PC-3 (cell line): ENCODE measurements at regions not wholly inside any gene's neighbourhood (a gene's known extent, or its start where the extent isn't known, plus 50 kb on each side); places are given as distances from the start of the nearest gene placed in this dataset.
A peak's percentile ranks its signal among the peaks of the same experiment; 100 is the strongest.

Experiments used
- ATAC-seq: fragments of 200-7000 bp; cut with Tn5 transposase; 2 replicates; pipeline ENCODE4 v1.9.1; 2020; ENCODE audit warnings: mild to moderate bottlenecking, moderate library complexity
- BruUV-seq: library from RNA; stranded (reverse); fragments of 400-500 nt; replicated peaks from 2 replicates; lab custom pipeline; 2021; lab: Mats Ljungman, UMichigan
- CTCF ChIA-PET: fragments of 300-600 bp; sonication (Branson Sonifier 250); formaldehyde crosslinking; loops from one replicate; lab custom pipeline; 2022; ENCODE audit warnings: antibody characterized with exemption; lab: Charles Lee
- POLR2A ChIA-PET: fragments of 300-600 bp; sonication (Branson Sonifier 250); formaldehyde crosslinking; loops from one replicate; lab custom pipeline; 2022; ENCODE audit warnings: antibody characterized with exemption; ENCODE audit not compliant: unreplicated experiment; lab: Charles Lee
- DNase-seq: peaks from one replicate; pipeline ENCODE4 v3.0.0-alpha.2; 2015
- H2AFZ ChIP-seq: fragments of 300-600 bp; sonication (generic); 2 replicates; pipeline ENCODE4 v1.6.0; 2016; ENCODE audit warnings: antibody characterized with exemption, low read length
- H3F3A ChIP-seq: fragments of 300-600 bp; sonication (generic); one replicate; pipeline ENCODE4 v1.6.0; 2017; ENCODE audit warnings: antibody characterized with exemption, low read length, control low read depth, mild to moderate bottlenecking; ENCODE audit not compliant: unreplicated experiment
- H3K27ac ChIP-seq: fragments of 300-600 bp; sonication (generic); 2 replicates; pipeline ENCODE4 v1.5.1; 2016; ENCODE audit warnings: mild to moderate bottlenecking, low read length
- H3K27me3 ChIP-seq: fragments of 300-600 bp; sonication (generic); 2 replicates; pipeline ENCODE4 v1.6.1; 2016; ENCODE audit warnings: low read length, mixed read lengths
- H3K36me3 ChIP-seq: fragments of 300-600 bp; sonication (generic); 2 replicates; pipeline ENCODE4 v1.6.1; 2016; ENCODE audit warnings: low read depth, mixed run types, low read length, mixed read lengths
- H3K4me1 ChIP-seq: fragments of 300-600 bp; sonication (generic); 2 replicates; pipeline ENCODE4 v1.5.1; 2016; ENCODE audit warnings: low read length; ENCODE audit not compliant: insufficient read depth
- H3K4me2 ChIP-seq: fragments of 300-600 bp; sonication (generic); 2 replicates; pipeline ENCODE4 v1.6.0; 2016; ENCODE audit warnings: low read length
- H3K4me3 ChIP-seq: fragments of 300-600 bp; sonication (generic); 2 replicates; pipeline ENCODE4 v1.5.1; 2016; ENCODE audit warnings: mild to moderate bottlenecking, low read length, mixed read lengths
- H3K79me2 ChIP-seq: fragments of 300-600 bp; sonication (generic); 2 replicates; pipeline ENCODE4 v1.6.1; 2017; ENCODE audit warnings: low read length, mixed read lengths
- H3K9ac ChIP-seq: fragments of 300-600 bp; sonication (generic); 2 replicates; pipeline ENCODE4 v1.6.0; 2016; ENCODE audit warnings: mild to moderate bottlenecking, low read length
- H3K9me2 ChIP-seq: fragments of 300-600 bp; sonication (generic); replicated peaks from 2 replicates; pipeline ENCODE4 v1.6.1; 2016; ENCODE audit warnings: mixed run types, low read length, mixed read lengths
- H3K9me3 ChIP-seq: fragments of 300-600 bp; sonication (generic); 2 replicates; pipeline ENCODE4 v1.6.1; 2016; ENCODE audit warnings: low read length, mixed read lengths
- H4K20me1 ChIP-seq: fragments of 300-600 bp; sonication (generic); 2 replicates; pipeline ENCODE4 v1.6.1; 2016; ENCODE audit warnings: low read length, mixed read lengths
- EZH2 ChIP-seq: fragments of 300-600 bp; sonication (generic); IDR thresholded peaks from one replicate; pipeline ENCODE4 v1.6.1; 2017; ENCODE audit warnings: antibody characterized with exemption, mild to moderate bottlenecking, low read length; ENCODE audit not compliant: unreplicated experiment
- EZH2phosphoT487 ChIP-seq: fragments of 300-600 bp; sonication (generic); IDR thresholded peaks from 2 replicates; pipeline ENCODE4 v1.6.1; 2018; ENCODE audit warnings: mild to moderate bottlenecking, antibody characterized with exemption, low read length, borderline replicate concordance
- intact Hi-C: fragments of 100-400 bp; cut with micrococcal nuclease; formaldehyde crosslinking; loops from 2 replicates; pipeline ENCODE4 v1.9.0; 2023
- TF ChIP-seq, protein P1 (sequence below): fragments of 300-600 bp; sonication (generic); conservative IDR thresholded peaks from 2 replicates; pipeline ENCODE4 v1.5.1; 2017; ENCODE audit warnings: antibody characterized with exemption, low read depth, mild to moderate bottlenecking, low read length

DNA sequence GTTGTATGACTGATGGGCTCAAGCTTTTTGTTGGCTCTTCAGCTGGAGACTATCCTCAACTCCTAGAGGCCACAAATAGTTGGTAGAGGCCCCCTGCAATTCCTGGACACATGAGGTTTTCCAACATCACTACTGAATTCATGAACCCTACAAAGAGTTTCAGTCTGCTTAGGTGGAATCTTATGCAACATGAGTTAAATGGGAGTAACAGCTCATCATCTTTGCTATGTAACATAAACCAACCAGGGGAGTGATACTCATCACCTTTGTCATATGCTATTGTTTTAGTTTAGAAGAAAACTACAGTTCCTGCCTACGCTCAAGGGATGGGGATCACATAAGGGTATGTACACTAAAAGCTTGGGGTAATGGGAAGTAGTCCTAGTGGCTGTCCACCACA, 729.4 kb downstream of the SORCS1 start:
- no TSS peak for BruUV-seq
- Histone ChIP-seq H2AFZ (no peak overlapping the region), H4K20me1 (no peaks in the 10 kb centered on the region), H3K4me3 (no peak overlapping the region), H3K79me2 (no peaks in the 10 kb centered on the region), H3K4me1 (peaks cover 43% of the 10 kb centered on the region), H3K36me3 (peaks cover 8% of the 10 kb centered on the region; the same call in 1 of the 2 replicates), H3K27me3 (no peaks in the 10 kb centered on the region), H3F3A (peaks cover 13% of the 10 kb centered on the region), H3K4me2 (no peak overlapping the region), H3K9me3 (0 out of 2 replicates have a peak, but pooled peaks cover 9% of the 10 kb centered on the region), H3K27ac (peak overlapping the region; percentile 100), H3K9ac (peak overlapping the region; percentile 95), H3K9me2 (no peaks in the 10 kb centered on the region)
- ChIA-PET CTCF (no interaction called here), POLR2A (no interaction called here)
- ATAC-seq (no peak), DNase-seq (no peak)
- intact Hi-C loops = loop anchor here (5.0 kb wide), 1 partner anchor 72 kb away; no protein-coding TSS in a partner anchor
- TF ChIP-seq, protein P1, sequence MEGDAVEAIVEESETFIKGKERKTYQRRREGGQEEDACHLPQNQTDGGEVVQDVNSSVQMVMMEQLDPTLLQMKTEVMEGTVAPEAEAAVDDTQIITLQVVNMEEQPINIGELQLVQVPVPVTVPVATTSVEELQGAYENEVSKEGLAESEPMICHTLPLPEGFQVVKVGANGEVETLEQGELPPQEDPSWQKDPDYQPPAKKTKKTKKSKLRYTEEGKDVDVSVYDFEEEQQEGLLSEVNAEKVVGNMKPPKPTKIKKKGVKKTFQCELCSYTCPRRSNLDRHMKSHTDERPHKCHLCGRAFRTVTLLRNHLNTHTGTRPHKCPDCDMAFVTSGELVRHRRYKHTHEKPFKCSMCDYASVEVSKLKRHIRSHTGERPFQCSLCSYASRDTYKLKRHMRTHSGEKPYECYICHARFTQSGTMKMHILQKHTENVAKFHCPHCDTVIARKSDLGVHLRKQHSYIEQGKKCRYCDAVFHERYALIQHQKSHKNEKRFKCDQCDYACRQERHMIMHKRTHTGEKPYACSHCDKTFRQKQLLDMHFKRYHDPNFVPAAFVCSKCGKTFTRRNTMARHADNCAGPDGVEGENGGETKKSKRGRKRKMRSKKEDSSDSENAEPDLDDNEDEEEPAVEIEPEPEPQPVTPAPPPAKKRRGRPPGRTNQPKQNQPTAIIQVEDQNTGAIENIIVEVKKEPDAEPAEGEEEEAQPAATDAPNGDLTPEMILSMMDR = no peak
- TF ChIP-seq EZH2phosphoT487 (no peak), EZH2 (no peak)

DNA sequence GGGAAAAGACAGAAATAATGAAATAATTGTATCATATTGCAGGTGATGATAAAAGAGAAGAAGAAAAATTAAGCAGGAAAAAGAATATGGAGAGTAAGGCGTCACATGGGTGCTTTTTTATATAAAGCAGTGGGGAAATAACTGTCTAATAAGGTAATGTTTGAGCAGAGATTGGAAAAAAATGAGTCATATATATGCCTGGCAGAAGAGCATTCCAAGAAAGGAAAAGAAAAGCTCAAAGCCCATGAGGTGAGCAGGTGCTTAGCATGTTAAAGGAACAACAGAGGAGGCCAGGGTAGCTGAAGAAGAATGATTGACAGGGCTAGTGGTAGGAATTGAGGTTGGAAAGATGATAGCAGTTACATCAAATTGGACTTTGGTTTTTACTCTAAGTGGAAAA, 739.5 kb downstream of the SORCS1 start:
- TF ChIP-seq, protein P1 = no peak
- no peak for TF ChIP-seq EZH2
- no peak for TF ChIP-seq EZH2phosphoT487
- peak overlapping the region; percentile 35 for H3K4me2 ChIP-seq
- H3F3A ChIP-seq = peaks cover 6% of the 10 kb centered on the region
- H2AFZ ChIP-seq = no peak overlapping the region
- ChIA-PET CTCF (no interaction called here), POLR2A (no interaction called here)
- BruUV-seq = no TSS peak
- H3K36me3 ChIP-seq = no peaks in the 10 kb centered on the region
- DNase-seq (peak; percentile 86), ATAC-seq (peak; percentile 40)
- H3K9ac ChIP-seq = peak overlapping the region; percentile 99
- H4K20me1 ChIP-seq = no peaks in the 10 kb centered on the region
- no peaks in the 10 kb centered on the region for H3K9me2 ChIP-seq
- no peaks in the 10 kb centered on the region for H3K27me3 ChIP-seq
- no peaks in the 10 kb centered on the region for H3K79me2 ChIP-seq
- intact Hi-C loops = loop anchor here (1.0 kb wide), 1 partner anchor 11 kb away; no protein-coding TSS in a partner anchor
- no peaks in the 10 kb centered on the region for H3K9me3 ChIP-seq
- peak overlapping the region; percentile 100 for H3K27ac ChIP-seq
- no peak overlapping the region for H3K4me3 ChIP-seq
- H3K4me1 ChIP-seq = peaks cover 25% of the 10 kb centered on the region

DNA sequence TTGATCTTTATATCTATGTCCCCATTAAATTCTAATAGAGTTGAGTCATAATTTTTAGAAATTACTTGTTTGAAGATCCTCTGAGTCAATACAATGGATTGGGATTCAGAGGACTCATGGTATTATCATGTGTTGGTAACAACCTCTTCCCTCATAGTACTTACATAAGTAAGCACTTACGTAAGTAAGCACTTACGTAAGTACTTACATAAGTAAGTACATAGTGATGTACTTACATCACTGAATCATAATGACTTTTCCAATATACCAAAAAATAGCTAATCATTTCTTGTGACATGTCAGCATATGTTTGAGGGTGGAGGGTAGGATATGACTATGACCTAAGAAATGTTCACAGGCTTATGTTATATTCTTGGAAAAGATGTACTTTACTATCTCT, 740.5 kb downstream of the SORCS1 start:
- ATAC-seq (peak; percentile 77), DNase-seq (peak; percentile 92)
- Histone ChIP-seq H3K79me2 (no peaks in the 10 kb centered on the region), H3K36me3 (no peaks in the 10 kb centered on the region), H3K9me2 (no peaks in the 10 kb centered on the region), H3F3A (peaks cover 6% of the 10 kb centered on the region), H3K9ac (peak overlapping the region; percentile 99), H3K4me3 (no peak overlapping the region), H4K20me1 (no peaks in the 10 kb centered on the region), H3K27me3 (no peaks in the 10 kb centered on the region), H3K9me3 (no peaks in the 10 kb centered on the region), H3K27ac (peak overlapping the region; percentile 100), H2AFZ (no peak overlapping the region), H3K4me1 (peaks cover 25% of the 10 kb centered on the region), H3K4me2 (0 out of 2 replicates have a peak overlapping the region, but pooled peaks have one; percentile 35)
- ChIA-PET POLR2A (no interaction called here), CTCF (no interaction called here)
- TF ChIP-seq, protein P1 = no peak
- TF ChIP-seq EZH2phosphoT487 = no peak
- TF ChIP-seq EZH2 = no peak
- intact Hi-C loops = no loop called here
- no TSS peak for BruUV-seq
